ENCODE measurements at regions not wholly inside any gene's neighbourhood (a gene's known extent, or its start where the extent isn't known, plus 50 kb on each side); places are given as distances from the start of the nearest gene placed in this dataset.

- TF ChIP-seq CTCF (conservative IDR thresholded peaks at IDR 0.05; ENCODE audit: low read depth, low read length) (no peak), EZH2phosphoT487 (IDR thresholded peaks at IDR 0.05; ENCODE audit: borderline replicate concordance, low read length) (no peak)
These were observed 162.0 kb upstream of the LAMA2 start for GRCh38 chr6:128720891-128721290.
